SK-N-SH treated with all-trans-retinoic acid at 6 μM for 48 hours (cell line): ENCODE measurements at regions not wholly inside any gene's neighbourhood (a gene's known extent, or its start where the extent isn't known, plus 50 kb on each side); places are given as distances from the start of the nearest gene placed in this dataset.

ENCODE experiments used
- BACH2 ChIP-seq: fragments of 250-450 bp; sonication (Bioruptor Pico); IDR thresholded peaks from 2 replicates; pipeline ENCODE4 v1.9.0; 2021; ENCODE audit warnings: mild to moderate bottlenecking, borderline replicate concordance
- GLIS3 ChIP-seq: fragments of 250-450 bp; sonication (Bioruptor Pico); IDR thresholded peaks from 2 replicates; pipeline ENCODE4 v1.5.0; 2020; ENCODE audit warnings: mild to moderate bottlenecking, moderate library complexity
- OSR1 ChIP-seq: fragments of 250-450 bp; sonication (Bioruptor Pico); IDR thresholded peaks from 2 replicates; pipeline ENCODE4 v1.8.0; 2022; ENCODE audit warnings: moderate library complexity, mild to moderate bottlenecking, inconsistent platforms
- RARB ChIP-seq: fragments of 250-450 bp; sonication (Bioruptor Pico); IDR thresholded peaks from 2 replicates; pipeline ENCODE4 v1.8.0; 2021; ENCODE audit warnings: mild to moderate bottlenecking, moderate library complexity
- SNAI2 ChIP-seq: fragments of 250-450 bp; sonication (Bioruptor Pico); IDR thresholded peaks from 2 replicates; pipeline ENCODE4 v1.5.0; 2020; ENCODE audit warnings: mild to moderate bottlenecking, moderate library complexity
- TCF4 ChIP-seq: fragments of 250-450 bp; sonication (Bioruptor Pico); IDR thresholded peaks from 2 replicates; pipeline ENCODE4 v1.8.0; 2021; ENCODE audit warnings: mild to moderate bottlenecking, moderate library complexity, borderline replicate concordance
- TOX ChIP-seq: fragments of 250-450 bp; sonication (Bioruptor Pico); IDR thresholded peaks from 2 replicates; pipeline ENCODE4 v1.8.0; 2021; ENCODE audit warnings: mild to moderate bottlenecking, moderate library complexity, borderline replicate concordance
- ZFP3 ChIP-seq: fragments of 250-450 bp; sonication (Bioruptor Pico); IDR thresholded peaks from 2 replicates; pipeline ENCODE4 v1.5.0; 2020; ENCODE audit warnings: mild to moderate bottlenecking, moderate library complexity
- ZFP30 ChIP-seq: fragments of 450-650 bp; formaldehyde crosslinking; IDR thresholded peaks from 2 replicates; pipeline ENCODE4 v1.5.0; 2022; ENCODE audit warnings: mild to moderate bottlenecking, moderate library complexity
- ZNF565 ChIP-seq: fragments of 450-650 bp; formaldehyde crosslinking; conservative IDR thresholded peaks from 2 replicates; pipeline ENCODE4 v1.5.0; 2020; ENCODE audit warnings: low read depth, mild to moderate bottlenecking, moderate library complexity
- ZNF8 ChIP-seq: fragments of 450-650 bp; formaldehyde crosslinking; IDR thresholded peaks from 2 replicates; pipeline ENCODE4 v1.5.0; 2020; ENCODE audit warnings: mild to moderate bottlenecking, moderate library complexity
- TF ChIP-seq, protein P1 (sequence below): fragments of 250-450 bp; sonication (Bioruptor Pico); IDR thresholded peaks from 2 replicates; pipeline ENCODE4 v1.5.1; 2020; ENCODE audit warnings: low read depth, mild to moderate bottlenecking, moderate library complexity
- TF ChIP-seq, protein P2 (sequence below): fragments of 250-450 bp; sonication (Bioruptor Pico); IDR thresholded peaks from 2 replicates; pipeline ENCODE4 v1.8.0; 2020; ENCODE audit warnings: mild to moderate bottlenecking, moderate library complexity, borderline replicate concordance
- TF ChIP-seq, protein P3 (sequence below): fragments of 250-450 bp; sonication (Bioruptor Pico); IDR thresholded peaks from 2 replicates; pipeline ENCODE4 v1.5.1; 2021; ENCODE audit warnings: mild to moderate bottlenecking, moderate library complexity

GRCh38 chr4:120544838-120545237 lies 377.7 kb downstream of the PRDM5 start:
- TF ChIP-seq, protein P1, sequence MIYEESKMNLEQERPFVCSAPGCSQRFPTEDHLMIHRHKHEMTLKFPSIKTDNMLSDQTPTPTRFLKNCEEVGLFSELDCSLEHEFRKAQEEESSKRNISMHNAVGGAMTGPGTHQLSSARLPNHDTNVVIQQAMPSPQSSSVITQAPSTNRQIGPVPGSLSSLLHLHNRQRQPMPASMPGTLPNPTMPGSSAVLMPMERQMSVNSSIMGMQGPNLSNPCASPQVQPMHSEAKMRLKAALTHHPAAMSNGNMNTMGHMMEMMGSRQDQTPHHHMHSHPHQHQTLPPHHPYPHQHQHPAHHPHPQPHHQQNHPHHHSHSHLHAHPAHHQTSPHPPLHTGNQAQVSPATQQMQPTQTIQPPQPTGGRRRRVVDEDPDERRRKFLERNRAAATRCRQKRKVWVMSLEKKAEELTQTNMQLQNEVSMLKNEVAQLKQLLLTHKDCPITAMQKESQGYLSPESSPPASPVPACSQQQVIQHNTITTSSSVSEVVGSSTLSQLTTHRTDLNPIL (CRISPR knock-in tag): no peak
- TF ChIP-seq, protein P2, sequence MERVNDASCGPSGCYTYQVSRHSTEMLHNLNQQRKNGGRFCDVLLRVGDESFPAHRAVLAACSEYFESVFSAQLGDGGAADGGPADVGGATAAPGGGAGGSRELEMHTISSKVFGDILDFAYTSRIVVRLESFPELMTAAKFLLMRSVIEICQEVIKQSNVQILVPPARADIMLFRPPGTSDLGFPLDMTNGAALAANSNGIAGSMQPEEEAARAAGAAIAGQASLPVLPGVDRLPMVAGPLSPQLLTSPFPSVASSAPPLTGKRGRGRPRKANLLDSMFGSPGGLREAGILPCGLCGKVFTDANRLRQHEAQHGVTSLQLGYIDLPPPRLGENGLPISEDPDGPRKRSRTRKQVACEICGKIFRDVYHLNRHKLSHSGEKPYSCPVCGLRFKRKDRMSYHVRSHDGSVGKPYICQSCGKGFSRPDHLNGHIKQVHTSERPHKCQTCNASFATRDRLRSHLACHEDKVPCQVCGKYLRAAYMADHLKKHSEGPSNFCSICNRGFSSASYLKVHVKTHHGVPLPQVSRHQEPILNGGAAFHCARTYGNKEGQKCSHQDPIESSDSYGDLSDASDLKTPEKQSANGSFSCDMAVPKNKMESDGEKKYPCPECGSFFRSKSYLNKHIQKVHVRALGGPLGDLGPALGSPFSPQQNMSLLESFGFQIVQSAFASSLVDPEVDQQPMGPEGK (CRISPR knock-in tag): no peak
- TF ChIP-seq ZNF8 (no peak), ZFP3 (CRISPR knock-in tag) (no peak), SNAI2 (CRISPR knock-in tag) (no peak), RARB (CRISPR knock-in tag) (no peak), ZFP30 (CRISPR knock-in tag) (no peak), TOX (CRISPR knock-in tag) (no peak), TCF4 (no peak), BACH2 (no peak), GLIS3 (no peak), OSR1 (CRISPR knock-in tag) (no peak), ZNF565 (CRISPR knock-in tag) (no peak)
- TF ChIP-seq, protein P3, sequence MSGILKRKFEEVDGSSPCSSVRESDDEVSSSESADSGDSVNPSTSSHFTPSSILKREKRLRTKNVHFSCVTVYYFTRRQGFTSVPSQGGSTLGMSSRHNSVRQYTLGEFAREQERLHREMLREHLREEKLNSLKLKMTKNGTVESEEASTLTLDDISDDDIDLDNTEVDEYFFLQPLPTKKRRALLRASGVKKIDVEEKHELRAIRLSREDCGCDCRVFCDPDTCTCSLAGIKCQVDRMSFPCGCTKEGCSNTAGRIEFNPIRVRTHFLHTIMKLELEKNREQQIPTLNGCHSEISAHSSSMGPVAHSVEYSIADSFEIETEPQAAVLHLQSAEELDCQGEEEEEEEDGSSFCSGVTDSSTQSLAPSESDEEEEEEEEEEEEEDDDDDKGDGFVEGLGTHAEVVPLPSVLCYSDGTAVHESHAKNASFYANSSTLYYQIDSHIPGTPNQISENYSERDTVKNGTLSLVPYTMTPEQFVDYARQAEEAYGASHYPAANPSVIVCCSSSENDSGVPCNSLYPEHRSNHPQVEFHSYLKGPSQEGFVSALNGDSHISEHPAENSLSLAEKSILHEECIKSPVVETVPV (CRISPR knock-in tag): no peak
